Chondrocyte (in vitro differentiated cells): ENCODE measurements at regions not wholly inside any gene's neighbourhood (a gene's known extent, or its start where the extent isn't known, plus 50 kb on each side); places are given as distances from the start of the nearest gene placed in this dataset.
"Not testable (repeated sequence)": the region's sequence is repeated elsewhere in the genome, so short reads cannot be mapped to it uniquely, and the experiment has no call there.

Experiments used
- DNase-seq: peaks from one replicate; pipeline ENCODE4 v3.0.0; 2021; ENCODE audit warnings: mixed read lengths, low spot score
- H3K27ac Mint-ChIP-seq: one replicate; pipeline ENCODE4 v1.8.0; 2021; ENCODE audit warnings: mild to moderate bottlenecking, moderate library complexity, mixed read lengths; ENCODE audit not compliant: unreplicated experiment
- H3K27me3 Mint-ChIP-seq: 2 replicates; pipeline ENCODE4 v1.8.0; 2021; ENCODE audit warnings: low read depth, mixed read lengths
- H3K36me3 Mint-ChIP-seq: 2 replicates; pipeline ENCODE4 v1.8.0; 2021; ENCODE audit warnings: low read depth, mixed read lengths
- H3K4me1 Mint-ChIP-seq: 2 replicates; pipeline ENCODE4 v1.8.0; 2021; ENCODE audit warnings: low read depth, mild to moderate bottlenecking, mixed read lengths
- H3K4me3 Mint-ChIP-seq: one replicate; pipeline ENCODE4 v1.8.0; 2021; ENCODE audit warnings: mild to moderate bottlenecking, moderate library complexity, mixed read lengths; ENCODE audit not compliant: unreplicated experiment
- H3K9me3 Mint-ChIP-seq: 2 replicates; pipeline ENCODE4 v1.8.0; 2021; ENCODE audit warnings: low read depth, mixed read lengths
- TF ChIP-seq, protein P1 (sequence below): fragments of 200-600 bp; sonication (generic); IDR thresholded peaks from 2 replicates; pipeline ENCODE4 v1.5.0; 2021; ENCODE audit warnings: antibody characterized with exemption, mild to moderate bottlenecking, moderate library complexity

DNA sequence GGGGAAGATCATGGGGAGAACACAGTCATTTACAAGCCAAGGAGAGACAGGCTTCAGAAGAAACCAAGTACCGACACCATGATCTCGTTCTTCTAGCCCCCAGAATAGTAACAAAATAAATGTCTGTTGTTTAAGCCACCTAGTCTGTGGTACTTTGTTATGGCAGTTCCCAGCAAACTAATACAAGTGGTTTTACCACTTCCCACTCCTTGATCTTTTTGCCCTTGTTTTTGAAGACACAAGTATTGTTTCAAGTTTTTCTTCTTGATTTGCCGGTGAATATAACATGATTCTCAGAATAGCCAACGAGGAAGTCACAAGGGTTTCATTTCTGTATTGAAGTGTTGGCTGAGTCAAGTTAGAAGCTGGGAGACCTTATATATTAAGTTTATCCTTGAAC, 220.3 kb downstream of the SOX2 start:
- H3K9me3 Mint-ChIP-seq = no peaks in the 10 kb centered on the region
- H3K4me3 Mint-ChIP-seq = no peak overlapping the region
- no peaks in the 10 kb centered on the region for H3K27me3 Mint-ChIP-seq
- H3K36me3 Mint-ChIP-seq = no peaks in the 10 kb centered on the region
- no peak for DNase-seq
- H3K4me1 Mint-ChIP-seq = no peaks in the 10 kb centered on the region
- TF ChIP-seq, protein P1, sequence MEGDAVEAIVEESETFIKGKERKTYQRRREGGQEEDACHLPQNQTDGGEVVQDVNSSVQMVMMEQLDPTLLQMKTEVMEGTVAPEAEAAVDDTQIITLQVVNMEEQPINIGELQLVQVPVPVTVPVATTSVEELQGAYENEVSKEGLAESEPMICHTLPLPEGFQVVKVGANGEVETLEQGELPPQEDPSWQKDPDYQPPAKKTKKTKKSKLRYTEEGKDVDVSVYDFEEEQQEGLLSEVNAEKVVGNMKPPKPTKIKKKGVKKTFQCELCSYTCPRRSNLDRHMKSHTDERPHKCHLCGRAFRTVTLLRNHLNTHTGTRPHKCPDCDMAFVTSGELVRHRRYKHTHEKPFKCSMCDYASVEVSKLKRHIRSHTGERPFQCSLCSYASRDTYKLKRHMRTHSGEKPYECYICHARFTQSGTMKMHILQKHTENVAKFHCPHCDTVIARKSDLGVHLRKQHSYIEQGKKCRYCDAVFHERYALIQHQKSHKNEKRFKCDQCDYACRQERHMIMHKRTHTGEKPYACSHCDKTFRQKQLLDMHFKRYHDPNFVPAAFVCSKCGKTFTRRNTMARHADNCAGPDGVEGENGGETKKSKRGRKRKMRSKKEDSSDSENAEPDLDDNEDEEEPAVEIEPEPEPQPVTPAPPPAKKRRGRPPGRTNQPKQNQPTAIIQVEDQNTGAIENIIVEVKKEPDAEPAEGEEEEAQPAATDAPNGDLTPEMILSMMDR = no peak
- H3K27ac Mint-ChIP-seq = no peak overlapping the region

DNA sequence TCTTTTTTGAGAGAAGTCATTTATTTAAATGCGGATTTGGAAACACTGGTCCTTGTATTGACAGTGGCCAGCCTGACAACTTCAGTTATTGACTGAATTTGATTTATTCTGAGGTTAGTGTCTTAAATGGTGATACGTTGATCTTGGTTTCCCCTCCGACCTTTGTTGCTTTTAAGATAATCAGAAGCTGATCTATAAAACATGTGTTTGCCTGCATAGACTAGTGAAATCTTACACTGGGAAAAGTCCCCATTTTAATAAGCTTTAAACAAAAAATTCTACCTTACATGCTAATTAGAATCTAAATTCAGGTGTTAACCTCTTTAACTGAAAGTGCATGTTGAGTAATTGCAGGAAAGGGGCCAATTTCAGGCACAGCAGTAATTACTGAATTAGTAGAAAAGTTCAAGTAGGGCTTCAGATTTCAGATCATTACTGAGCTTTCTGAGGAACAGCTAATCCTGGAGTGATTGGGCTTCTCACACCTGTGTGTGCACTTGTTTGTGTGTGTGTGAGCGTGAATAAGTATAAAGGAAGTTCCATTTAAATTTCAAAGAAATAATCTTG, 221.4 kb downstream of the SOX2 start:
- Mint-ChIP-seq H3K4me3 (no peak overlapping the region), H3K4me1 (no peaks in the 10 kb centered on the region), H3K27me3 (no peaks in the 10 kb centered on the region), H3K27ac (no peak overlapping the region), H3K9me3 (no peaks in the 10 kb centered on the region), H3K36me3 (no peaks in the 10 kb centered on the region)
- no peak for DNase-seq
- TF ChIP-seq, protein P1 = no peak

DNA sequence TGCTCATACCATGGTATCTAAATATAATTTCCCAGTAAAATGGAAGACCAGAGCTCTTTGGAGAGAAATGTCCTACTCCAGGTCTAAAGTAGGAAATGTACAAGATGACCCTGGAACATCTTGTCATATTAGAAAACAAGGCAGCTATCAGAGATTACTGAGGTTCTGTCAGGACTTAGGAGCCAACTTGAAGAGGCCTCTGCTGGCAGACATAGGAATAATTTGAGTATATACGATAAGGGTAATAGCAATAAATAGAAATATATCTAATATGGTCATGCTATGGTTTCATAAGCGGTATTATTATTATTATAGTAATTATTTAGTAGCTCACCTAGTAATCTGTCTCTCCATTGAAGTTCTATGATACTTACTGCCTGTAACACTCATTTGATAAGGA, 224.2 kb downstream of the SOX2 start:
- Mint-ChIP-seq H3K36me3 (no peaks in the 10 kb centered on the region), H3K4me1 (no peaks in the 10 kb centered on the region), H3K4me3 (no peak overlapping the region), H3K27me3 (no peaks in the 10 kb centered on the region), H3K9me3 (no peaks in the 10 kb centered on the region), H3K27ac (no peak overlapping the region)
- no peak for DNase-seq
- TF ChIP-seq, protein P1 = peak; percentile 17

DNA sequence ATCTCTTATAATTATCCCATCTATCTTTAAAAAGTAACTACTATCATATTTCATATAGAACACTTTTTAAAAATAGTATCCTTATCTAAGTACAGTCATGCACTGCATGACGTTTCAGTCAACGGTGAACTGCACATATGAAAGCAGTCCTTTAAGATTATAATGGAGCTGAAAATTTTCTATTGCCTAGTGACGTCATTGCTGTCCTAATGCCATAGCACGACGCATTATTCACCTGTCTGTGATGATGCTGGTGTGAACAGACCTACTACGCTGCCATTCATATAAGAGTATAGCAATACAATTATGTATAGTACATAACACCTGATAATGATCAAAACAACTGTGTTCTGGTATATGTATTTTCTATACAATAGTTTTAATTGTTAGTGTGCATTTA, 225.0 kb downstream of the SOX2 start:
- TF ChIP-seq, protein P1 = no peak
- Mint-ChIP-seq H3K9me3 (no peaks in the 10 kb centered on the region), H3K4me3 (no peak overlapping the region), H3K27me3 (peaks cover 5% of the 10 kb centered on the region), H3K36me3 (no peaks in the 10 kb centered on the region), H3K27ac (no peak overlapping the region), H3K4me1 (no peaks in the 10 kb centered on the region)
- no peak for DNase-seq

DNA sequence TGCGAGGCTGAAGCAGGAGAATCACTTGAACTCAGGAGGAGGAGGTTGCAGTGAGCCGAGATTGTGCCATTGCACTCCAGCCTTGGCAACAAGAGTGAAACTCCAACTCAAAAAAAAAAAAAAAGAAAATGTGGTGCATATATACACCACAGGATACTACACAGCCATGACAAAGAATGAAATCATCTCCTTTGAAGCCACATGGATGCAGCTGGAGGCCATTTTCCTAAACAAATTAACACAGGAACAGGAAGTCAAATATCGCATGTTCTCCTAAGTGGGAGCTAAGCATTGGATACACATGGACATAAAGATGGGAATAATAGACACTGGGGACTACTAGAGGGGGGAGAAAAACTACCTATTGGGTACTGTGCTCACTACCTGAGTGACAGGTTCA, 226.9 kb downstream of the SOX2 start:
- not testable (repeated sequence) for H3K4me1 Mint-ChIP-seq, H3K9me3 Mint-ChIP-seq, DNase-seq, H3K27ac Mint-ChIP-seq, H3K36me3 Mint-ChIP-seq, H3K4me3 Mint-ChIP-seq
- H3K27me3 Mint-ChIP-seq = peaks cover 12% of the 10 kb centered on the region

DNA sequence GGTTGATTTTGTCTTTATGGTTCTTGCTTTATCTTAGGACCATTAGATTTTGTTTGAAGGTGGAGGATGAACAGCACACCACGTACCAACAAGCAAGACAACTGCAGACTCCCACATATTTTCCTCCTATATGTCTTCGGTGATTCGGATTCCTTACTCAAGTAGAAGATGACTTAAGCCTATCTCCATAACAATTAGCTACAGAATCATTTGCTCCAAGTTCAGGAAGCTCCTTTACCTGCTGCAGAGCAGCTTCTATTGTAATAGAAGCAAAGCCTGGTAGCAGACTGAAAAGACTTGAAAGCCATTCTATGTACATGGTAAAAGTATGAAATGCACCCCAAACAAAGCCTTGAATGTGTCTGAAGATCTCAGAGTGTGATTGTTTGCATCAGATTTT, 229.0 kb downstream of the SOX2 start:
- Mint-ChIP-seq H3K9me3 (no peaks in the 10 kb centered on the region), H3K4me3 (no peak overlapping the region), H3K36me3 (no peaks in the 10 kb centered on the region), H3K27ac (no peak overlapping the region), H3K4me1 (no peaks in the 10 kb centered on the region), H3K27me3 (peaks cover 12% of the 10 kb centered on the region)
- no peak for DNase-seq
- TF ChIP-seq, protein P1 = no peak
